ENCODE measurements at regions not wholly inside any gene's neighbourhood (a gene's known extent, or its start where the extent isn't known, plus 50 kb on each side); places are given as distances from the start of the nearest gene placed in this dataset.
"Not testable (repeated sequence)": the region's sequence is repeated elsewhere in the genome, so short reads cannot be mapped to it uniquely, and the experiment has no call there.

DNA sequence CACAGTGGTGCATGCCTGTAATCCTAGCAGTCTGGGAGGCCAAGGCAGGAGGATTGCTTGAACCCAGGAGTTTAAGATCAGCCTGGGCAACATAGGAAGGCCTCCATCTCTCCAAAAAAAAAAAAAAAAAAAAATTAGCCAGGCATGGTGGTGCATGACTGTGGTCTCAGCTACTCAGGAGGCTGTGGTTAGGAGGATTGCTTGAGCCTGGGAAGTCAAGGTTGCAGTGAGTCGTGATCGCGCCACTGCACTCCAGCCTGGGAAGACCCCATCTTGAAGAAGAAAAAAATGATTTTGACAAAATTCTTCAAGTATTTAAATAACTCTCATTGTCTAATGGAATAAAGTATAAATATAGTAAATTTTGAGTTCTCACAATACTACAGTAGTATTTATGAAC lies 219.2 kb upstream of the SSTR1 start:
- no peak for DNase-seq (ENCODE audit: low read depth, low spot score)

DNA sequence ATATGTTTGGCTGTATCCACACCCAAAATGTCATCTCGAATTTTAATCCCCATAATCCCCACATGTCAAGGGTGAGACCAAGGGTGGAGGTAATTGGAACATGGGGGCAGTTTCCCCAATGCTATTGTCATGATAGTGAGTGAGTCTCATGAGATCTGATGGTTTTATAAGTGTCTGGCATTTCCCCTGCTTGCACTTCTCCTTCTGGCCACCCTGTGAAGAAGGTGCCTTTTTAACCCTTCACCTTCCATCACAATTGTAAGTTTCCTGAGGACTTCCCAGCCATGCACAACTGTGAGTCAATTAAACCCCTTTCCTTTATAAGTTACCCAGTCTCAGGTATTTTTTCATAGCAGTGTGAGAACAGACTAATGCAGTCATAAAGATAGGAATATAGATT lies 216.7 kb upstream of the SSTR1 start:
- DNase-seq (ENCODE audit: low read depth, low spot score) = no peak

DNA sequence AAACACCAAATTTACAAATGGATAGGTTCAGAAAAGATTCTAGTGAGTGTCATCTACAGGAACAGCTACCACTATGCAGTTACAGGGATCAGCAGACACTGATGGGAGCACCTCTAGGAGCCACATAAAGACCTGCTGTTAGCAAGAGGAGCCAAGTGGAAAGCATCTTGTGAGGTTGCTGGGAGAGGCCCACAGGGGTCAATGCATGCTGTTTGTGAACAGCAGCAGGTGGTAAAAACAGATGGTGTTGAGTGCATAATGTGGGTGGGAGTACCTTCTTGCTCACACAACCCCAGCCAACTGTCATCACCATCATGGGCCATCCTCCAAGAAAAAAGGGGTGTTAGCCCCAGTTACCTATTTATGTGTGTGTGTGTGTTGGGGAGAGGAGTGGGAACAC lies 215.2 kb upstream of the SSTR1 start:
- no peak for DNase-seq (ENCODE audit: low read depth, low spot score)

DNA sequence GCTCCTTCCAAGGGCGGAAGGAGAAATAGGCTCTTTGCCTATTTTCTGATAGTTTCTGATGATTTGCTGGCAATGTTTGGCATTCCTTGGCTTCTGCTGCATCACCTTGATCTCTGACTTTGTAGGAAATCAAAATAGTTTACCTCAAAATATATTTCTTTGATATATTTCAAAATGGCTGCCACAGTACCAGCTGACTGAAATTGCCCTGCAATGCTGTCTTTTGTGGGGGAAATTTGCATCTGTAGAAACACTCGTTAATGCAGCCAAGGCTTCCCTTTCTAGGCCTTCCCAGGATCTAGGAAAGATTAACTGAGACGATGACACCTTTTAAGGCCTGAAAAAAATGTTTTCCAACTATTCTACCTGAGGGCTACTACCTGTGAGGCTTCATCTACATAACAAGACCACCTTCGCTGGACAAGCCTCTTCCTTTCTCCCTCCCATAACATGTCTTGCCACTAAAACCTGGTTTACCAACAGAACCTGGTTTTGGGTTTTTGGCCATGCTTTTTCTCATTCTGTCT lies 212.8 kb upstream of the SSTR1 start:
- DNase-seq (ENCODE audit: low read depth, low spot score) = no peak

DNA sequence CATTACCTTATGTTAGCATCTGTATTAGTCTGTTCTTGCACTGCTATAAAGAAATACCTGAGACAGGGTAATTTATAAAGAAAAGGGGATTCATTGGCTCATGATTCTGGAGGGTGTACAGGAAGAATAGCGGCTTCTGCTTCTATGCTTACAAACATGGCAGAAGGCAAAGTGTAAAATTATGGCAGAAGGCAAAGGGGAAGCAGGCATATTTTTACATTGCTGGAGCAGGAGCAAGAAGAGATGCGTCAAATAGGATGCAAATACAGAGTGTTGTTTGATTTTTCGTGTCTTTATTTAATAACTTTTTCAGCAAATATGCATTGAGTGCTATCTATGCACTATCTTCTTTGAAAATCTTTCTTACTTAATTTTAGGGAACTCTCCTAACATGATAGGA lies 210.7 kb upstream of the SSTR1 start:
- DNase-seq (ENCODE audit: low read depth, low spot score) = no peak

DNA sequence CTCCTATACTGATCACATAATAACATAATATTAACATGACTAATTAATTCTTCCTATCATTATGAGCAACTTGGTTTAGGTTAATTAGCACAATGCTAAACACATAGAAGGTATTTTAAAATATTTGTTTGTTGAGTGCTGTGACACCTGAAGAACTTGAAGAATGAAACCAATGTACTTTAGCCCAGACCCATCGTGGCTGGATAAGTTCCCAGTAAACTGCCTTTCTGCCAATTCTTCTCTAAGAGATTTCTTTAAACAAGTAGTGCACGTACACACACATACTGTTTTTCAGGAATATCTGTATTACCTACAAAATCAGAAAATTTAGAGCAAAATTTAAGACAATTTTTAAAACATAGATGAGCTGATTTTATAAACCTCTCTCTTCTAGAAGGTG lies 207.4 kb upstream of the SSTR1 start:
- no peak for DNase-seq (ENCODE audit: low read depth, low spot score)

DNA sequence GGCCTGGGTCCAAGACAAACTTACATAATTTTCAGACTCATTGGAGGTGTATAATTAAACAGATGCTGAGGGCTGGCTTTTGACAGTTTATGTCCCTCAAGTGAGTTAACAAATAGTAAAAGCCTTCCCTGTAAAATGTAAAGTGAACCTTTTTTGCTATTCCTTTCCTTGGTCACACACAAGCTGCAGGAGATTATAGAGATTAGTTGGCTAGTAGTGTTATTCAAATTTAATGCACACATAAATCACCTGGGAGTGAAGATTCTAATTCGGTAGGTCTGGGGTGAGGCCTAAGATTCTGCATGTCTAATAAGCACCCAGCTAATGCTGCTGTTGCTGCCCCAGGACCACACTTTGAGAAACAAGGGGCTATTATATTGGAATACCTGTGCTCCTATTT lies 206.2 kb upstream of the SSTR1 start:
- no peak for DNase-seq (ENCODE audit: low read depth, low spot score)

DNA sequence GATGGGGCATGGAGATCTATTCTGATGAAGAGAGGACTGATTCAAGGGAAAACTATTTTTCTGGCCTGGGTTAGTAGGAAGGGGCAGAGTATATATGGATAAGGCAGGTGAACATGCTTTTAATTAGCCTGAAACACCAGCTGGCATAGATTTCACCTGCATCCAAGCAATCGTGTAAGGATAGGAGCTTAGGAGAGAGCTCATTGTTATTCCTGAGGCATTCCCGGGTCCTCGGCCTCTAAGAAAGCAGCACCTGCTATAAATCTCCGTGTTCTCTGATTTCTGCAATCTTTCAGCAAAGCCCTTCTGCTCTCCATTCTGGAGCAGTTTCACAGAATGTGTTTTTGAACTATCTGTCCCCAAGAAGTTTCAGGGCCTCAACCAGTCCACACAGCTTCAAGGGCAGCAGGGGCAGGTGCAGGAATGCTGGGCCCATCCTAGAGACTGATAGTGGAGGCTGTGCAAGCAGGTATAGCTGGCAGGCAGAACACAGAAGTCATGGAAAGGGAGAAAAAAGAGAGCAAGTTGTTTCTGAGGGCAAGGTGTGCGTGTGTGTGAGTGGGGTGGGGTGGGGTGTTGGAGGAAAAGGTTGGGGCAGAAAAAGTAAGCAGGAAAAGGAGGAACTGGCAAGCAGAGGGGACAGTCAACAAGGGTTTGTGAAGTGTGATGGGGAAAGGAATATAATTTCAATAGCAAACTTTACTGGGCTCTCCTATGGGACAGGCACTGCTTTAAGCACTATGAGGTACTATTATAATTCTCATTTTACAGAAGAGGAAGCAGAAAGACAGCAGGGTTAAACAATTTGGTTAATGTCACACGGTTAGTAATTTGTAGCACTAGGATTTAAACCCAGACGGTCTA lies 203.7 kb upstream of the SSTR1 start:
- DNase-seq (ENCODE audit: low read depth, low spot score) = no peak

DNA sequence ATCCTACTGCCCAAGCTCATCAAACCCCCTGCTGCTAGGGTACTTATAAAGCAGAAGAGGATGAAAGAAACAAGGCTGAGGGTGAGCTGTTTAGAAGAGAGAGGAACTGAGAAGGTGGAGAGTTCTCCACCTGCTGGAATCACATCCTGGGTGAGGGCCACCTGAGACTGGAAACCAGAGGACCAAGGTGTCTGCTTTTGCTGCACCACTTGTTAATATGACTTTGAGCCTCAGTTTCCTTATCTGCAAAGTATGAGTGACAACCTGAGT lies 203.2 kb upstream of the SSTR1 start:
- no peak for DNase-seq (ENCODE audit: low read depth, low spot score)

DNA sequence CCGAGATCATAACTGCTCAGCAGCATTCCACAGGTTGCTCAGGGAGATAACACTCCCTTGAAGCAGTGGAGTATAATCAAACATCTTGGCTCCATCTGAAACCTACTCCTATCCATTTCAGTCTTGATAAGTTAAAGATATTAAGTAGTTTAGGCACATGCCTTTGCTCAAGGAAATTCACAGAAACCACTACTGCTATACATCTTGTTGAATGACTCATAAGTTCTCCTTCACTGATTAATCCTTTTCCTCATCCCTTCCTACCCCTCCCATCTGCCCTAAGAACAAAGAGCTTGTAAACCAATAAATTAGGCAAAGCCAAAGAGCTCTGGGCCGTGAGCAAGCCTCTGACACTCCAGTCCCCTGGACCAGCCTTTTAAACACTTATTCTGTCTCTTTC lies 196.5 kb upstream of the SSTR1 start:
- not testable (repeated sequence) for DNase-seq (ENCODE audit: low read depth, low spot score)

DNA sequence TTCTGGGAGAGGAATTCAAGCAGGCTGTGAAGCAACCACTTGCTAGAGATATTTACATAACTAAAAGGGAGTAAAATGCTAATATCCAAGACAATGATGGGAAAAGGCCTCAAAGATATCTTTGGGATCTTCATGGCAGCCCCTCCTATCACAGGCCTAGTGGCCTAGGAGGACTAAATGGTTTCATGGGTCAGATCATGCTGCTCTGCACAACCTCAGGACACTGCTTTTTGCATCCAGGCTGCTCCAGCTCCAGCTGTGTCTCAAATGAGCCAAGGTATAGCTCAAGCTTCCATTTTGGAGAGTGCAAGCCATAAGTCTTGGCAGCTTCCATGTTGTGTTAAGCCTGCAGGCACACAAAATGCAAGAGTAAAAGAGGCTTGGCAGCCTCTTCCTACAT lies 195.6 kb upstream of the SSTR1 start:
- DNase-seq (ENCODE audit: low read depth, low spot score) = no peak

DNA sequence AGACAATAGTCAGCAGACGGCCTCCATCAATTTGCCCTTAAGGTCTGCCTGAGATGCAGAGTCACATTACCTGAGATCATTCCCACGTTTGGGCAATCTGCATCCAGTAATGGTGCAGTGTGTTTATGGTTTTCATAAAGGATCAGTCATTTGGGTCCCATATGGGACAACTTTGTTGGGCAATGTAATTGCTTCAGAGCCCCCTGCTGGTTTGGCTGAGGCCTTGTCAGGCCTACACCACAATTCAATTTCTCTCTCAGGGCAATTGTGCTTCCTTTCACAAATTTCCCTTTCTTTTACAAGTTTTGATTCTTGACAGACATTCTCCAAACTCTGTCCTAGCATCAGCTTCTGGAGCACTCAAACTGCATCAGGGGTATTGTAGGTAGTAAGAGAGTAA lies 191.2 kb upstream of the SSTR1 start:
- no peak for DNase-seq (ENCODE audit: low read depth, low spot score)

DNA sequence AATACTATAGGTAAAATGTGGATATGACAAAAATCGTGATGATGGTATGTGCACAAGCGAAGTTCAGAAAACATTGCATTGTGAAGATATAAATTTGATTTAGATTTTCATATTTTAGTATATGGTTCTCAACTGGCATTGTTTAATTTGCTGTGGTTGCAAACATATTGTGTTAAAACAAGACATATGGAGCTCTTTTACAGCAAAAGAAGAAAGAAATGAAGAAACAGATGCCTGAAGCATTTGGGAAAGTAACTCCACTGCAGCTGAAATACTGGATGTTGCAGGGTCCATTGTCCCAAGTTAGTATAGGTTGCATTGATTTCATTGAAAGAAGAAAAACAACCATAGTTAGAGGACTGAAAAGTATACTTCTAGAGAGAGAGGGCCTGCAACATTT lies 185.8 kb upstream of the SSTR1 start:
- DNase-seq (ENCODE audit: low read depth, low spot score) = no peak

DNA sequence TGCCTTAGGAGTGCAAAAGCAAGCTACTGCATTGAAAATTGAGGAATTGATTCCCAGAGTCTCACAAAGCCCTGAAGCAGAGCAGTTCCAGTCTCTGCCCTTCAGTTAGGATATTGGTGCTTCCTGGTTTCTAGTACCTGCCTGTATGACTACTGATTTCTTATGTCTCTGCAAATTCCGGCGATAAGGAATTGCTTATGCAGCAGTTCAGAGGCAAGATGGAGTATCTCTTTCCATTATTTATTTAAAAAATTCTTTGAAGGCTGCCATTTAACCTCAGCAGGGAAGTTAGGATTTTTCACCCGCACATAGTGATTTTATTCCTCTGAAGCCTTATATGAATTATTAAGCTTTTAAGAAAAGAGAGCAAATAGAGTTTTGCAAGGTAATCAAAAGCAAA lies 184.9 kb upstream of the SSTR1 start:
- no peak for DNase-seq (ENCODE audit: low read depth, low spot score)

DNA sequence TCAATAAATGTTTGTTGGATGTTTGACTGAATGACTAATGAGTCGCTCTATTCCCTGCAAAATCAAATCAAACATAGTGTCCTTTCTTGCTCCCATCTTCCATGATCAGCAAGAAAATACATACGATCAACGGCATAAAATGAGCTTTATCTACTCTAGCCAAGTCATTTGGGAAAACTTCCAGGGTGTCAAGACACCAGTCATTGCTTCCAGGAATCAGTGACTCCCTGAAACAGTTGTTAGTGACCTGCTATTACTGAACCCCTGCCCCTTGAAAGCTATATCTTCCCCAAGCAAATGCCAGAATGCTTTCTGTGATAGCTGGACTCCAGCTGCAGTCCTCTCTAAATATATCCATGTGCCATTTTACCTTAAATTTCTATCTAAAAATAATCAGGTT lies 169.5 kb upstream of the SSTR1 start:
- no peak for DNase-seq (ENCODE audit: low read depth, low spot score)

DNA sequence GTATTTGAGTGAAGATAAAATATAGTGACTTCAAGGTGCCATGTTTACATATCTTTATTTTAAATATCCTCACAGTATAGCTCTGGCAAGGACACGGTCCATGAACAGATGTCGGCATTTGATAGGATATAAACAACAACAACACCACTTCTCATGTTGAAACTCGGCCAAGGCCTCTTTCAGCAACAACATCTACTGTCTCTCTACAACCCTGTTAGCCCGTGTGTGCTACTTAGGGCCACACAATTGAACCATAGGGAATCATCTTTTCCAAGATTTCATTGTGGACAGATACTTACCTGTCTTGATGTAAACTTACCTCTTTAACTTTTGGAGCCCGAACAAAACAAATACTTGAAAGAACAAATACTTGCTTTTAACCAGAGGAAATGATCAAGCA lies 168.7 kb upstream of the SSTR1 start:
- DNase-seq (ENCODE audit: low read depth, low spot score) = no peak

DNA sequence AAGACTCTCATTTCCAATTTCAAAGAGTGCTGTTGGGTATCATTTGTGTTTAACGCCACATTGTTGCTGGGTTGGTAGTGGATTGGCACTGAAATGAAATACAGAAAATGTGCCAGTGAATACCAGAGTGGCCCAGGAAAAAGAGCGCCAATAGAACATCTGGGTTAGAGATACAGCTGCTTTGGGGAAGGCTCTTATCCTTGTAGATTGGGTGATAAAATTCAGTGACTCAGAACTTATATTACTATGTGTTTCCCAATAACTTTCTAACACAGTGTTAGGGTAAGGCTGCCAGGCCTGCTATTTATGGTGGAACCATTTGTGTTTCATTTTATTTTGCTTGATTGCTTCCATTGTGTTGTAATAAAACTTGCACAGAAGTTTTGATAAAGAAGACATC lies 168.2 kb upstream of the SSTR1 start:
- DNase-seq (ENCODE audit: low read depth, low spot score) = no peak

DNA sequence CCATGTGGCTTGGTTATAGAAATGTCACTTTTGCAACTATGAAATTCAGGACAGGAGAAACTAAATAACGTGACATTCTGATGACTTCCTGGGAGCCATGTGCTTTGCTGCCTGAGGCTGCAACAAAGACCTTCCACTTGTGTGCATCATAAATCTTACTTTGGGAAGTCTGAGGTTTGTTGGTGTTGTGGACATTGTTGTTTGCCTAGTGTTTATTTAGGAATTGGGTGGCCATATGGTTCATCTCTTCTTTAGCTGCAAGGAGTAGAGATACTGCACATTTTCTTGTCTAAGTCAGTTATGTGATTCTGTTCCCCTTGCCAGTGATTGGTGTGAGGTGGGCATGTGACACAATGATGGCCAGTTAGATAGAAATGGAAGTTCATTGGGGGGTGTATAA lies 167.3 kb upstream of the SSTR1 start:
- DNase-seq (ENCODE audit: low read depth, low spot score) = no peak

DNA sequence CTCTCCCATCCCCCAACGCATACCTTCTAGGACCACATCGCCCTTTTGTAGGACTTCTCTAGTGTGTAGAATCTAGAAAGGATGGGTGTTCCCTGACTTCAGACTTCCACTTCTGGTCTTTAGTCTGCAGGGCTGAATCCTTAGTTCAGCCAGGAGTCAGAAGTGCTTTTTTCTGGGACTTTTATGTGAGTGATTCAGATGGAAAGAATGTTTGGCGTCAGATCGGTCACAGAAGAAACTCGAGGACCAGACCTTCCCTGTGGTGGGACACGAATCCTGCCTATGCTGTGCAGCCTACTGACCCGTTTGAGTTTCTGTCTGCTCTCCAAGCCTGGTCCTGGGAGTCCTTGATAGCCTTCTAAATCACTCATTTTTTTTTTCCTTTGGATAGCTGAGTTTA lies 165.4 kb upstream of the SSTR1 start:
- DNase-seq (ENCODE audit: low read depth, low spot score) = no peak

DNA sequence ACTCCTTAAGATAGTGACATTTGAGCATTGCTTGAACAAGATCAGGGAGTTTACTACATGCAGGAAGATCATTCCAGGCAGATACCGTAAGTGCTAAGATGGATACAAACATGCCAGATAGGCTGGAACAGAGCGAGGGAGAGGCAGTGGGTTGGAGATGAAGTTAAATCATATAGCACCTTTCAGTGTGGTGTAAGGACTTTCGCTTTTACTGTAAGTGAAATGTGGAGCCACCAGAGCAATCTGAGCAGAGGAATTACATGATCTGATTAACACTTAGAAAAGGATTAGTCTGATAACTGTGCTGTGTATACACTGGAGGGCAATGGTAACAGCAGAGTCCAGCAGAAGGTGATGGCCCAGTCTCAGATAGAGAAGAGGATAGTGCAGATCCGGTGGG lies 163.0 kb upstream of the SSTR1 start:
- no peak for DNase-seq (ENCODE audit: low read depth, low spot score)

DNA sequence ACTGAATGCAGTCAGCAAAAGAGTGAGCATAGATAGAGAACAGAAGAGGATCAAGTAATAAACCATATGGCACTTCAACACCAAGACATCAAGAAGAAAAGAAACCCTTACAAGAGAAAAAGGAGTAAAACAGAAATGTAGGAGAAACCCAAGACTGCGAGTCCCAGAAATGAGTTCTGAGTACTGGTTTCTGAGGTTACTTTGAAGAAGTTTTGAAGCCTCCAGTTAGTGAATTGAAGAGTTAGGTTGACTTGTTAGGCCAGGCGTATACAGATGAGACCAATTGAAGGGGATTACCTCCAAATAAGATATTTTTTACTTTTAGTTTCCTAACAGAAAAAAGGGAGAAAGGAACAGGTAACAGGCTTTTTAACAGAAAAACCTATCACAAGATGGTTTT lies 162.2 kb upstream of the SSTR1 start:
- no peak for DNase-seq (ENCODE audit: low read depth, low spot score)

DNA sequence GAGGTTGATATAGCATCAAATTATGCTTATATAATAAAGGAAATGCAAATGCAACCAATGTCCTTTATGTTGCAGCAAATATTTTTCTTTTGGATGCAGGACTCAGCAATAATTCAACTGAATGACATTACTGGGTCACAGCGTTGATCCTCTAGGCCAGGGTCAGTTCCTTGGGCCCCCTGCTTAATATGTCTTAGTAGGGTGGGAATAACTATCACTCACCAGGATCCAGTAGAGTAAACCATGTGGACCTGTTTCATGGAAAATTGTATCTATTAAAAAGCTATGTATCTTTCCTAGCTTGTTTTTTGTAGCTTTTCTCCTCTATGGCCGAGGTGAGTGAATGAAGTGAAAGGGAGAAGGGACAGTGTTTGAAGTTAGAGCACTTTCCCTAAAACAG lies 161.5 kb upstream of the SSTR1 start:
- no peak for DNase-seq (ENCODE audit: low read depth, low spot score)

DNA sequence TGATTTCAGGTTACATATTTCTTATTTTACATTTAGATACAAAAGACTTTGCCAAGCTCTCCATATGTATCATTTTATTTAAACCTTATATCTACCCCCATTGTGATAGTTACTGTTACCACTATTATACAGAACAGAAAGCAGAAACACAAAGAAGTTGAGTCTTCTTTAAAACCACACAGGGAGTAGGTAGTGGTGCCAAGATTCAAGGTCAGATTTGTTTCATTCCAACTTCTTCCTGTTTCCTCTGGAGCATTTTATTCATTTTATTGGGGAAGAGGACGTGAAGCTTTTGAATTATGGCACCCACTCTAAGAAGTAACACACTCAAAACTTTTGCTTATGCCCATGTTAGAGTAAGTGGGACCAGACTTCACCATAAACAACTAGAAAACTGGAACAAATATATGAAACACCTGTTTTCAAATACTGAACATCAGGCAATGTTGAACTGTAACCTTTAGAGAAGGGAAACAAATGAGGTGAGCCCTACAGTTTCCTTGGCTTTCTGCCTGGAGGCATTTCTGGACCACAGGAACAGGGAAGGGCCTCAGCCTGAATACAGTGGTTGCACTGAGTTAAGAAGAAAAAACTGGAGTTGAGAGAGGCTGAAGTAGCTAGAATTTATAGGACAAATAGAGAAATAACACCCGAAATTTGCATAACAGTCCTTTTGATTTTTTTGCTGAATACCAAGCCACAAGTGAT lies 160.4 kb upstream of the SSTR1 start:
- no peak for DNase-seq (ENCODE audit: low read depth, low spot score)
